Esophagus muscularis mucosa (tissue), 4 donors: ENCODE measurements at regions not wholly inside any gene's neighbourhood (a gene's known extent, or its start where the extent isn't known, plus 50 kb on each side); places are given as distances from the start of the nearest gene placed in this dataset.

ENCODE experiments used
- CTCF ChIP-seq, 3 experiments: fragments of 200-600 bp in 2 of 3; fragments of 450-650 bp in 1 of 3; sonication (generic) in 2 of 3; IDR thresholded peaks; one replicate each; pipeline ENCODE4 v1.5.1; 2017 to 2019; ENCODE audit warnings: antibody characterized with exemption in 3 of 3, mild to moderate bottlenecking in 2 of 3, moderate library complexity in 1 of 3
- EP300 ChIP-seq: sonication (generic); formaldehyde crosslinking; IDR thresholded peaks from one replicate; pipeline ENCODE4 v1.6.1; 2017; ENCODE audit warnings: antibody characterized with exemption
- POLR2A ChIP-seq: fragments of 450-650 bp; IDR thresholded peaks from one replicate; pipeline ENCODE4 v1.6.1; 2017; ENCODE audit warnings: antibody characterized with exemption, moderate library complexity, mild to moderate bottlenecking, low read depth
- POLR2AphosphoS5 ChIP-seq, 2 donors: sonication (generic); formaldehyde crosslinking; IDR thresholded peaks; one replicate each; pipeline ENCODE4 v1.6.1; 2017; ENCODE audit warnings: antibody characterized with exemption in 2 of 2

- no peak for TF ChIP-seq EP300
- TF ChIP-seq POLR2A: no peak
- TF ChIP-seq CTCF (IDR thresholded peaks at IDR 0.05): no peak
- TF ChIP-seq POLR2AphosphoS5 (IDR thresholded peaks at IDR 0.05): no peak
These were observed 137.3 kb downstream of the RNF152 start for GRCh38 chr18:61755555-61755954.
